CD4-positive, alpha-beta T cell treated with Interleukin-2 at 100 ng/mL for 4 hours (primary cell): ENCODE measurements at regions not wholly inside any gene's neighbourhood (a gene's known extent, or its start where the extent isn't known, plus 50 kb on each side); places are given as distances from the start of the nearest gene placed in this dataset.

Source experiments
- DNase-seq: peaks from one replicate; pipeline ENCODE4 v3.0.0-alpha.2; 2020; ENCODE audit warnings: low spot score

- DNase-seq: no peak
Observed at GRCh38 chr5:96340357-96340756, 92.7 kb downstream of the PCSK1 start.

- DNase-seq: no peak
Observed at GRCh38 chr5:96339862-96340261, 93.2 kb downstream of the PCSK1 start.

DNA sequence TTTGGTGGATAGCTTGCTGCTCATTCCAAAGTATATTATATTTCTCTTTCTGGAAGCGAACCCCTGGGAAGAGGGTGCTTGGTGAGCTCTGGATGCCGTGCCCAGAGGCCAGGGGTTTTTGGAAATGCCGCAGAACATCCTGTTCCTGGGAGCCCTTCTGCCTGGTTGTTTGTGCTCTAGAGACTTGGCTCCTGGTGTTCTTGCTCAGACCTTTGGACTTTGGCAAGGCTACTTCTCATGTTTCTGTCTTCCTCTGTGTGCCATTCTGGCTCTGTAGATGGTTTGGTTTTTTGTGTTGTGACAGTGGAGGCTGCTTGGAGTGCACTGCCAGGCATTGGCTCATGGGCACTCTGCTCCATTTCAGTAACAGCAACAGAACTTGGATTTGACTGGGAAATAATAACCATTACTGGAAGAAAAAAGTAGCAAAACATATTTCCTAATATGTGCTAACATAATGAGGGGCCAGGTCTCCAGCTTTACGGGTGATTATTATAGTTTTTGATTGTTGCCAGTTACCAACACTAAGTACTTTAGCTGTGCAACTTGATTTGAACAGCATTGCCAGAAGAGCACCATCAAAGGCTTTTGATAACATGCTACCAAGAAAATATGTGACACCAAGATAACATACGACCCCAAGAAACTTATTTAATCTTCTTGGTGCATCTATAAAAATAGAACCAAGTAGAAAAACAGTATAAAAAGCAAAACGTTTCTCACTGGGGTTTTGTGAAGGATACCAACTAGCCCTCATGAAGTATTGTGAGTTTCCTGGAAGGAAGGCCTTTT, 94.2 kb downstream of the PCSK1 start:
- DNase-seq: no peak

- DNase-seq: no peak
Observed at GRCh38 chr5:96338091-96338490, 95.0 kb downstream of the PCSK1 start.

DNA sequence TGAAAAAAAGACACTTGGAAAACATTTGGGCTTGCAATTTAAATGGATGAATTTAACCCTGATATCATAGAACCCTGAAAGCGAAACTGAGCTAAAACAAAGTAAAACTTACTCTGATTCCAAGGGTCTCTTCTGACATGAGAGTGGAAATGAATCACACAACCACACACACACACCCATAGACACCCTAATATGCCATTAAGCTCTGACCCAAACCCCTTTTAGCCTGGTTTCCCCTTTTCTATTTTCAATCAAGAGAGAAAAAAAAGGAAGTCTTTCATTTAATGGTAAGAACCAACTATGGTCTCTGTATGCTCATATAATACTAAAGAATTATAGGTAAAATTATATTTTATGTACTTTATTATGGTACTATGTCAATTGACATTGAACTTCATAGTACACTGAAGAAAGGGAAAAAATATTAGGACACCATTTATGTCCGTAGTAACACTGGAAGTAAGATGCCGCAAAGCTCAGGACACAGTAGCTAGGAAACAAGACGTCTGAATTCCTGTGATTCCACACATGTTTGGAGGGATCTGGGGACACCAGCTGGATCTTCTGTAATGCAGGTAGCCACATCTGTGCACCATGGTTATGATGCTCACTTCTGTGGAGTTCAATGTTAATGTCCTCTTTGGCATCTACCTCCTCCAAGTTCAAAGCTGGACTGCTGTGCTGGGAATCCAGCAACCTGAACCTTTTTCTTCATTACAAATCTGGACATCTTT, 95.8 kb downstream of the PCSK1 start:
- DNase-seq: no peak

DNA sequence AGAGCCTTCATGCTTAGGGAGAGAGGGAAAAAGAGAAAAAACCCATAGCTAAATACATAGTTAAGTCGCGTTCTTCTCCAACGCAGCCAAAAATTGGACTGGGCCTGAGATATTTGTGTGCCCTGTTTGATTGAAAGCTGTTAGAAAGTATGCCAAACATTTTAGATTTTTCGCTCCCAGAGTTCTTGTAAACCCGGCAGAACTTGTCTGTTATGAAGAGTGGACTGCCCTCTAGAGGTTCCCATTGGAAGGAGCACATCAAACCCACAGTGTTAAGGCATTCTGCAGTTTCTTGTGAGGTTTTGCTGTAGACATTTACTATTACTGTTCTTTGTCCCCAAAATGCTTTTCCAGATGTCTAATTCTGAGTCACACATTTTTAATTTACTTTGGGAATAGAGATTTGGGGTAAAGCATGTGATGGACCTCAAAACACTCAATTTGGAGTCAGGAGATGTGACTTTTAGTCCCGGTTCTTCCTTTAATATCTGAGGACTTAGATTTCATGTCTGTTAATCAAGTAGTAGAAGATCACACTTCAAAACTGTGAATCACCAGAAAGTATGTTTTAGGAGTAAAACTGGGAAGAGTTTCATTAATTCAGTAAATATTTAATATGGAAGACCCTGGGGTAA, 96.6 kb downstream of the PCSK1 start:
- DNase-seq: peak; percentile 74

GRCh38 chr5:96335873-96336272, 97.2 kb downstream of the PCSK1 start:
- no peak for DNase-seq

DNA sequence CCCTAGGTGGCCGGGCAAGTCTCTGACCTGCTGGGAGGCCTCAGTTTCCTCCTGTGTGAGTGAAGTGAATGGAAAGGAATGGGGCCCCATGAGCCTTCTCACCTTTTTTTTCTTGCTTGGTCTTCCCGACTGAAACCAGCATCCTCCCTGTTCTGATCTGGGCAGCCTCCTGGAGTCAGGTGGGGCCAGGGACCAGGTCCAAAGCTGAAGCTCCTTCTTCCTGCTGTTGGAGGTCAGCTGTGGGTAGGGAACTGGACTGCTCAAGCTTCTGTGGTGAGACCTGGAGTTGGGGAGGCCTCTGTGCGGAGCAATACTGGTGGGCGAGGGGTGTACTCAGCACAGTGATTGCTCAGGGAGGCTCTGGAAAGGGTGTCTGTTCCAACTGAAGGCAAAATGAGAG, 99.7 kb downstream of the PCSK1 start:
- no peak for DNase-seq

DNA sequence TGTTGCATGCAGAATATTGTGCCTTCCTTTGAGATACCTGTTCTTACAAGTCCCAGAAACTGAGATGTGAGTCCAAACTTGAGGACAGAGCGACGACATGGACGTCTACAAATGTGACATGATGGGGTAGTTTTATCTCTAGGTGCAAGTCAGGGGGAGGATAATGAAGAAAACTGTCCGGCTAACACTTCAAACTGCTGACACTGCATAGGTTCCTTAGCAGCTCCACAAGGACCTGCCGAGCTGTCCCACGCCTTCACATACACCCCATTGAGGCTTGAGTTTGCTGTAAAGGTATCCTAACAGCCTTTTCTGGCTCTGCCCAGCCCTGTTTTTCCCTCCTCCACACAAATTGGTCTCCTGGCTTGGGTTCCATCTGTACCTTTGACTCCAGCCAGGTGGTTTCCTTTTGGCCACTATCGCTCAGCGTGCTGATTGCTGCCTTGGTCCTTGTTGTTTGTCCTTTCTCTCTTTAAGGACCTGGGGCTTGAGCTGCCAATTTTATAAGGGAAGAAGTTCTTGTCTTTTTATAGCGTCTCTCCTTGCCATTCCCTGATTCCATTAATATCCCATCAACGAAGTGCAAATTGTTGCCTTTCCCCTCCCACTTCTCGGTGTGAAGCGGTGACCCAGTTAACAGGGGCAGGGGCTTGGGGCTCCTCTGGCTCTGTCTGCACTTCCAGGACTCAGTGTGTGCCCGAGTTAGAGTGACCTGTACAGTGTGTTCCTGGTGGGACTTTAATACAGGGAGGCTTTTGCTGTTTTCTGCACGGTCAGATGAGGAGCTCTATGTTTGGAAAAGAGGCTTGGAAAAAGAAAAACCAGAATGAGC, 100.3 kb downstream of the PCSK1 start:
- DNase-seq: no peak

- DNase-seq: no peak
Observed at GRCh38 chr5:96331681-96332361, 101.2 kb downstream of the PCSK1 start.

DNA sequence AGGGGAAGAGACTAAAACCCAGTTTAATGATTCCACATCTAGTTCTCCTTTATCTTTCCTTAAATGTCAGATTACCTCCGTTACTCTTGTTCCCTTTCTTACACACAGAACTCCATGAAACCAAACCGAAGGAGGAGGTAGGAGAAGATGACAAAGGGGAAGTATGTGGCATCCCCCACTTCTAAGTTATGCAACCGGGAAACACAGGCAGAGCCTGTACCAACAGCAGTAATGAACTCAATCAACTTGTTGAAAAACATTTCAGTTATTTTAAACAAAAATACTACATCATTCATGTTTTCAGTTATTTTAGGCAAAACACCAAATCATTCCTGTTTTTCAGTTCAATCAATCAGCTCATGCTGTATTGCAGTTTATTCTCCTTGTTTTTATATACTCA, 101.8 kb downstream of the PCSK1 start:
- DNase-seq: no peak

GRCh38 chr5:96330530-96331140, 102.4 kb downstream of the PCSK1 start:
- DNase-seq: no peak

- no peak for DNase-seq
Observed at GRCh38 chr5:96329886-96330529, 103.0 kb downstream of the PCSK1 start.

DNA sequence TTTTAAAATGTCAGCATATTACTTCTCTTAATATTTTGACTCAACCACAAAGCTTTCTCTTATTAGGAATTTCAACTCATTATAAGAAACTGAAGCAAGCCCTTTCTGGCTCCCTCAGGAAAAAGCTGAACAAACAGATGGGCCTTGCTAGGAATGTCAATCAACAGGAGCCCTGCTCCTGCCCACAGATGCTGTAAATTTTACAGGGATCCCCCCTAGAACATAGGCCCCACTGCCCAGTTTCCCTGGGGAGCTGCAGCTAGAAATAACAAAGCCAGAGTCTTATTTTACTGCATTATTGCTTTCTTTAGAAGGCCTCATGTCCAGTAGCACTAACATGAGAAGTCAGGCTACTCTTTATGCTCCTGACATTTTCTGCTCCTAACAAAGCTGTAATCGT, 103.8 kb downstream of the PCSK1 start:
- no peak for DNase-seq

DNA sequence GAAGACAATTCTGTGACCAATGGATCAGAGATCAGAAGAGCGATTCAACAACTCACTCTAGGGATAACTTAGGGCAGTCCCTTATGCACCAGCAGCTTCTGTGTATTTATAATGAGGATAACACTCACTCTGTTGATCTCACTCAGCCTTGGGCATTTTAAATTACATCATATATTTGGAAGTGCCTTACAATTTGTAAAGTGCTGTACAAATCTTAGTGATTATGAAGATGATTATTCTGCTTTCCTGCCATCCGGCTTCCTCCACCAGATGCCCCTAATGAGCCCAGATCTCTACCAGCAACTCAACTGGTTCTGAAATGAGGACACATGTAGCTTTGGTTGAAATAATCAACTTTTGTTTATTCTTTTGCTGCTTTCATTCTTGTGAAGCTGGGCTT, 105.3 kb downstream of the PCSK1 start:
- no peak for DNase-seq

DNA sequence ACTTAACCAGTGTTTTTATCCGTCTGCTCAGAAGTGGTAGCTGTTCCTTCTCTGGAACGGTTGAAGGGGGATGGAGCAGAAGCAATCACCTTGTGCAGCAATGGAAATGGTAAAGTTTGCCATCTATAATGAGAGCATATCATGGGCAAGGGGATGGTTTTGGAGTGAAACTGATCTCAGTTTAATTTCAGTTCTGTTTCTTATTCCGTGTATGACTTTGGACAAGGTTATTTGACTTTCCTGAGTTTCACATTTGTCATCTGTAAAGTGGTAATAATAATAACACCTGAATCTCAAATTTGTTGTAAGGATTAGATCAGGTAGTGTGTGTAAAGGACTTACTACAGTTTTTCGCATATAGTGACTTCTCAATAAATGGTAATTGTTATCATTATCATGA, 106.1 kb downstream of the PCSK1 start:
- DNase-seq: no peak

- no peak for DNase-seq
Observed at GRCh38 chr5:96324708-96325107, 108.3 kb downstream of the PCSK1 start.

- DNase-seq: no peak
Observed at GRCh38 chr5:96322865-96323264, 110.2 kb downstream of the PCSK1 start.

GRCh38 chr5:96322217-96322616, 110.8 kb downstream of the PCSK1 start:
- no peak for DNase-seq

GRCh38 chr5:96321345-96321744, 111.7 kb downstream of the PCSK1 start:
- DNase-seq: no peak

DNA sequence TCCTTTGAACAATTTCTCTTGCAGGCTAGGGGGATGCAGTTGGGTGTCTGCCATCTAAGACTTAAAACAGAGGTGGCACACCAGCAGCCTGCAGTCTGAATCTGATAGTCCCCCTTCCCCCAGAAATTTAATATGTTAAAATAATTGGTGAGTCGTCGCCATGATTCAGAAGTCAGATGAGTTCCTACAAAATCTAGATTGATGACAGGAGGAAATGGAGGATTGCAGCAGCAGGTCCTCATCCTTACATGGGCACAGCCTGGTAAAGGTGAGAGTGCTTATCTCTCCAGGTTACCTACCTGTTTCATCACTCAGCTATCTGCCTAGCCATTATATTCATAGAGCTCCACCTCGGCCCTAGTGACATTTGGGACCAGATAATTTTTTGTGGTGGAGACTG, 112.3 kb downstream of the PCSK1 start:
- DNase-seq: no peak
